WTC11 (cell line): ENCODE measurements at regions not wholly inside any gene's neighbourhood (a gene's known extent, or its start where the extent isn't known, plus 50 kb on each side); places are given as distances from the start of the nearest gene placed in this dataset.

Experiments used
- ATAC-seq: fragments of 200-7000 bp; cut with Tn5 transposase; 2 replicates; pipeline ENCODE4 v1.10.0; 2021; ENCODE audit warnings: mild to moderate bottlenecking, moderate library complexity
- CTCF ChIA-PET: fragments of 300-600 bp; sonication (Branson Sonifier 250); formaldehyde crosslinking; loops from one replicate; lab custom pipeline; 2021; ENCODE audit warnings: antibody characterized with exemption; lab: Charles Lee
- POLR2A ChIA-PET: fragments of 350-600 bp; sonication (Branson Sonifier 250); formaldehyde crosslinking; loops from one replicate; lab custom pipeline; 2021; ENCODE audit warnings: antibody characterized with exemption; lab: Charles Lee
- DNase-seq: peaks from one replicate; pipeline ENCODE4 v3.0.0; 2021; ENCODE audit warnings: low spot score
- H3K27ac Mint-ChIP-seq: 2 replicates; pipeline ENCODE4 v1.8.0; 2021; ENCODE audit warnings: mixed read lengths
- H3K27me3 Mint-ChIP-seq: 2 replicates; pipeline ENCODE4 v1.8.0; 2021; ENCODE audit warnings: low read depth, mild to moderate bottlenecking, moderate library complexity, mixed read lengths
- H3K36me3 Mint-ChIP-seq: 2 replicates; pipeline ENCODE4 v1.8.0; 2021; ENCODE audit warnings: mixed read lengths
- H3K4me1 Mint-ChIP-seq: 2 replicates; pipeline ENCODE4 v1.8.0; 2022; ENCODE audit warnings: mixed read lengths
- H3K4me3 Mint-ChIP-seq: 2 replicates; pipeline ENCODE4 v1.8.0; 2021; ENCODE audit warnings: mild to moderate bottlenecking, moderate library complexity, mixed read lengths
- H3K9me3 Mint-ChIP-seq: 2 replicates; pipeline ENCODE4 v1.8.0; 2021; ENCODE audit warnings: mixed read lengths
- ATF1 ChIP-seq: sonication (generic); formaldehyde crosslinking; IDR thresholded peaks from 2 replicates; pipeline ENCODE4 v1.8.1; 2023; ENCODE audit warnings: mild to moderate bottlenecking, moderate library complexity, missing genetic modification reagents
- CDX4 ChIP-seq: fragments of 250-450 bp; sonication (Bioruptor Pico); IDR thresholded peaks from 2 replicates; pipeline ENCODE4 v1.9.0; 2021; ENCODE audit warnings: moderate library complexity, mild to moderate bottlenecking, inconsistent platforms, borderline replicate concordance
- CREB1 ChIP-seq: sonication (generic); formaldehyde crosslinking; IDR thresholded peaks from 2 replicates; pipeline ENCODE4 v1.8.0; 2023; ENCODE audit warnings: mild to moderate bottlenecking, missing genetic modification reagents
- ELF4 ChIP-seq: sonication (generic); formaldehyde crosslinking; IDR thresholded peaks from 2 replicates; pipeline ENCODE4 v1.8.1; 2022; ENCODE audit warnings: low read depth, mild to moderate bottlenecking, moderate library complexity, missing genetic modification reagents
- FOXP1 ChIP-seq: sonication (generic); formaldehyde crosslinking; IDR thresholded peaks from 2 replicates; pipeline ENCODE4 v1.8.0; 2022; ENCODE audit warnings: missing genetic modification reagents, mild to moderate bottlenecking, moderate library complexity, borderline replicate concordance
- GABPB1 ChIP-seq: sonication (generic); formaldehyde crosslinking; IDR thresholded peaks from 2 replicates; pipeline ENCODE4 v1.8.1; 2023; ENCODE audit warnings: mild to moderate bottlenecking, missing genetic modification reagents
- MYBL2 ChIP-seq: sonication (generic); formaldehyde crosslinking; IDR thresholded peaks from 2 replicates; pipeline ENCODE4 v1.8.1; 2023; ENCODE audit warnings: mild to moderate bottlenecking, moderate library complexity, missing genetic modification reagents
- NFATC4 ChIP-seq: fragments of 250-450 bp; sonication (Bioruptor Pico); IDR thresholded peaks from 2 replicates; pipeline ENCODE4 v1.9.0; 2021; ENCODE audit warnings: mild to moderate bottlenecking
- PRDM15 ChIP-seq: sonication (generic); formaldehyde crosslinking; IDR thresholded peaks from 2 replicates; pipeline ENCODE4 v1.8.0; 2022; ENCODE audit warnings: missing genetic modification reagents
- RORB ChIP-seq: fragments of 250-450 bp; sonication (Bioruptor Pico); IDR thresholded peaks from 2 replicates; pipeline ENCODE4 v1.9.0; 2021; ENCODE audit warnings: mild to moderate bottlenecking
- SP1 ChIP-seq: sonication (generic); formaldehyde crosslinking; conservative IDR thresholded peaks from 2 replicates; pipeline ENCODE4 v1.8.1; 2022; ENCODE audit warnings: missing genetic modification reagents
- TEAD1 ChIP-seq: sonication (generic); formaldehyde crosslinking; IDR thresholded peaks from 2 replicates; pipeline ENCODE4 v1.8.0; 2022; ENCODE audit warnings: mild to moderate bottlenecking, missing genetic modification reagents
- USF2 ChIP-seq: sonication (generic); formaldehyde crosslinking; IDR thresholded peaks from 2 replicates; pipeline ENCODE4 v1.8.1; 2023; ENCODE audit warnings: mild to moderate bottlenecking, missing genetic modification reagents, moderate library complexity
- ZBTB21 ChIP-seq: sonication (generic); formaldehyde crosslinking; IDR thresholded peaks from 2 replicates; pipeline ENCODE4 v1.8.1; 2023; ENCODE audit warnings: mild to moderate bottlenecking, missing genetic modification reagents, borderline replicate concordance
- ZNF138 ChIP-seq: sonication (generic); formaldehyde crosslinking; conservative IDR thresholded peaks from 2 replicates; pipeline ENCODE4 v1.8.1; 2022; ENCODE audit warnings: mild to moderate bottlenecking, moderate library complexity, missing genetic modification reagents
- ZNF423 ChIP-seq: fragments of 250-450 bp; sonication (Bioruptor Pico); IDR thresholded peaks from 2 replicates; pipeline ENCODE4 v2.1.2; 2022; ENCODE audit warnings: mild to moderate bottlenecking, moderate library complexity
- TF ChIP-seq, protein P1 (sequence below): sonication (generic); formaldehyde crosslinking; IDR thresholded peaks from 2 replicates; pipeline ENCODE4 v1.8.0; 2022; ENCODE audit warnings: mild to moderate bottlenecking, missing genetic modification reagents
- TF ChIP-seq, protein P2 (sequence below): sonication (generic); formaldehyde crosslinking; IDR thresholded peaks from 2 replicates; pipeline ENCODE4 v1.8.1; 2023; ENCODE audit warnings: mild to moderate bottlenecking, missing genetic modification reagents, moderate library complexity
- TF ChIP-seq, protein P3 (sequence below): sonication (generic); formaldehyde crosslinking; IDR thresholded peaks from 2 replicates; pipeline ENCODE4 v1.8.0; 2023; ENCODE audit warnings: mild to moderate bottlenecking, missing genetic modification reagents

GRCh38 chr2:11997142-11997541 lies 250.7 kb downstream of the LPIN1 start (continued):
- TF ChIP-seq PRDM15 (CRISPR knock-in tag) = no peak
- TF ChIP-seq, all 79 proteins: peak for 0

DNA sequence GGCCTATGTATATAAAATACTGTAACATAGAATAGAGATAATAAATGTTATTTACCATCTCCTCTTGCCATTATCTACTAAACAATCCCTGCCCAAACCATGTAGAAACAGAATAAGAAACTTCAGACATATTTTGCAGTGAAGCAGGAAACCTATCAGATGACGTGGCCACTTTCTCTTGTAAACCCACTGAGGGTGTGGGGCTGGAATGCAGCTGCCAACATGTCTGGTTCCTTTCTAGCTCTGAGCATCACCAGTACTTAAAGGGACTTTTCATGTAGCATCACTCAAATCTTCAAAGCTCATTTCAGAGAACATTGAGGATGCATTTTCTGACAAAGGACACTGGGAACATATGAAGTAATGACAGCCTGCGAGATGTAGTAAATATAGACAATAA lies 251.8 kb downstream of the LPIN1 start:
- Mint-ChIP-seq H3K4me1 (no peaks in the 10 kb centered on the region), H3K27ac (no peak overlapping the region), H3K4me3 (no peak overlapping the region), H3K9me3 (peaks cover 29% of the 10 kb centered on the region), H3K27me3 (no peaks in the 10 kb centered on the region), H3K36me3 (peaks cover 12% of the 10 kb centered on the region)
- ATAC-seq = no peak
- DNase-seq = no peak
- TF ChIP-seq SP1 (CRISPR knock-in tag) = no peak
- TF ChIP-seq, protein P1, sequence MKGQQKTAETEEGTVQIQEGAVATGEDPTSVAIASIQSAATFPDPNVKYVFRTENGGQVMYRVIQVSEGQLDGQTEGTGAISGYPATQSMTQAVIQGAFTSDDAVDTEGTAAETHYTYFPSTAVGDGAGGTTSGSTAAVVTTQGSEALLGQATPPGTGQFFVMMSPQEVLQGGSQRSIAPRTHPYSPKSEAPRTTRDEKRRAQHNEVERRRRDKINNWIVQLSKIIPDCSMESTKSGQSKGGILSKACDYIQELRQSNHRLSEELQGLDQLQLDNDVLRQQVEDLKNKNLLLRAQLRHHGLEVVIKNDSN = no peak
- no peak for TF ChIP-seq NFATC4 (CRISPR knock-in tag)
- TF ChIP-seq ELF4 (CRISPR knock-in tag) = no peak
- TF ChIP-seq ZNF138 (CRISPR knock-in tag) = no peak
- TF ChIP-seq, protein P2, sequence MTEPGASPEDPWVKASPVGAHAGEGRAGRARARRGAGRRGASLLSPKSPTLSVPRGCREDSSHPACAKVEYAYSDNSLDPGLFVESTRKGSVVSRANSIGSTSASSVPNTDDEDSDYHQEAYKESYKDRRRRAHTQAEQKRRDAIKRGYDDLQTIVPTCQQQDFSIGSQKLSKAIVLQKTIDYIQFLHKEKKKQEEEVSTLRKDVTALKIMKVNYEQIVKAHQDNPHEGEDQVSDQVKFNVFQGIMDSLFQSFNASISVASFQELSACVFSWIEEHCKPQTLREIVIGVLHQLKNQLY (CRISPR knock-in tag) = no peak
- no peak for TF ChIP-seq MYBL2
- ChIA-PET POLR2A (no interaction called here), CTCF (no interaction called here)

- H3K36me3 Mint-ChIP-seq = peaks cover 12% of the 10 kb centered on the region
- H3K4me3 Mint-ChIP-seq = no peak overlapping the region
- no peaks in the 10 kb centered on the region for H3K4me1 Mint-ChIP-seq
- DNase-seq (no peak), ATAC-seq (no peak)
- peaks cover 26% of the 10 kb centered on the region for H3K9me3 Mint-ChIP-seq
- no peak overlapping the region for H3K27ac Mint-ChIP-seq
- CTCF ChIA-PET = no interaction called here
- POLR2A ChIA-PET = no interaction called here
- H3K27me3 Mint-ChIP-seq = no peaks in the 10 kb centered on the region
- TF ChIP-seq CREB1 = no peak
- TF ChIP-seq GABPB1 (CRISPR knock-in tag) = no peak
- TF ChIP-seq, protein P3, sequence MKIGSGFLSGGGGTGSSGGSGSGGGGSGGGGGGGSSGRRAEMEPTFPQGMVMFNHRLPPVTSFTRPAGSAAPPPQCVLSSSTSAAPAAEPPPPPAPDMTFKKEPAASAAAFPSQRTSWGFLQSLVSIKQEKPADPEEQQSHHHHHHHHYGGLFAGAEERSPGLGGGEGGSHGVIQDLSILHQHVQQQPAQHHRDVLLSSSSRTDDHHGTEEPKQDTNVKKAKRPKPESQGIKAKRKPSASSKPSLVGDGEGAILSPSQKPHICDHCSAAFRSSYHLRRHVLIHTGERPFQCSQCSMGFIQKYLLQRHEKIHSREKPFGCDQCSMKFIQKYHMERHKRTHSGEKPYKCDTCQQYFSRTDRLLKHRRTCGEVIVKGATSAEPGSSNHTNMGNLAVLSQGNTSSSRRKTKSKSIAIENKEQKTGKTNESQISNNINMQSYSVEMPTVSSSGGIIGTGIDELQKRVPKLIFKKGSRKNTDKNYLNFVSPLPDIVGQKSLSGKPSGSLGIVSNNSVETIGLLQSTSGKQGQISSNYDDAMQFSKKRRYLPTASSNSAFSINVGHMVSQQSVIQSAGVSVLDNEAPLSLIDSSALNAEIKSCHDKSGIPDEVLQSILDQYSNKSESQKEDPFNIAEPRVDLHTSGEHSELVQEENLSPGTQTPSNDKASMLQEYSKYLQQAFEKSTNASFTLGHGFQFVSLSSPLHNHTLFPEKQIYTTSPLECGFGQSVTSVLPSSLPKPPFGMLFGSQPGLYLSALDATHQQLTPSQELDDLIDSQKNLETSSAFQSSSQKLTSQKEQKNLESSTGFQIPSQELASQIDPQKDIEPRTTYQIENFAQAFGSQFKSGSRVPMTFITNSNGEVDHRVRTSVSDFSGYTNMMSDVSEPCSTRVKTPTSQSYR (CRISPR knock-in tag) = no peak
- no peak for TF ChIP-seq ZNF423 (CRISPR knock-in tag)
- TF ChIP-seq FOXP1 (CRISPR knock-in tag) = no peak
- no peak for TF ChIP-seq TEAD1
- TF ChIP-seq, protein P1 = no peak
- no peak for TF ChIP-seq ZBTB21 (CRISPR knock-in tag)
- TF ChIP-seq USF2 (CRISPR knock-in tag) = no peak
- no peak for TF ChIP-seq RORB (CRISPR knock-in tag)
- TF ChIP-seq ATF1 = no peak
- no peak for TF ChIP-seq CDX4 (CRISPR knock-in tag)
Measured at GRCh38 chr2:11998626-11999378, 252.4 kb downstream of the LPIN1 start.
